Central memory CD4-positive, alpha-beta T cell (primary cell): ENCODE measurements at regions not wholly inside any gene's neighbourhood (a gene's known extent, or its start where the extent isn't known, plus 50 kb on each side); places are given as distances from the start of the nearest gene placed in this dataset.
"Not testable (repeated sequence)": the region's sequence is repeated elsewhere in the genome, so short reads cannot be mapped to it uniquely, and the experiment has no call there.

Experiments
- DNase-seq: peaks from one replicate; pipeline ENCODE4 v3.0.0; 2022

GRCh38 chr5:8828596-8829322 is 717.1 kb downstream of the SEMA5A start:
- DNase-seq, result no peak

GRCh38 chr5:8829323-8830029 is 716.4 kb downstream of the SEMA5A start:
- DNase-seq, result no peak

GRCh38 chr5:8831251-8831650 is 714.6 kb downstream of the SEMA5A start:
- DNase-seq, result no peak

- DNase-seq, result no peak
Measured at GRCh38 chr5:8831854-8832253, 714.0 kb downstream of the SEMA5A start.

- no peak for DNase-seq
Measured at GRCh38 chr5:8839361-8840055, 706.4 kb downstream of the SEMA5A start.

GRCh38 chr5:8840237-8840636 is 705.6 kb downstream of the SEMA5A start:
- no peak for DNase-seq

- not testable (repeated sequence) for DNase-seq
Measured at GRCh38 chr5:8840746-8841145, 705.1 kb downstream of the SEMA5A start.

GRCh38 chr5:8842971-8843551 is 702.8 kb downstream of the SEMA5A start:
- DNase-seq, result no peak

GRCh38 chr5:8843771-8844170 is 702.1 kb downstream of the SEMA5A start:
- no peak for DNase-seq

- DNase-seq, result no peak
Measured at GRCh38 chr5:8844206-8844605, 701.7 kb downstream of the SEMA5A start.

- DNase-seq, result no peak
Measured at GRCh38 chr5:8844847-8845246, 701.0 kb downstream of the SEMA5A start.

- no peak for DNase-seq
Measured at GRCh38 chr5:8845296-8845695, 700.6 kb downstream of the SEMA5A start.

- no peak for DNase-seq
Measured at GRCh38 chr5:8848366-8848765, 697.5 kb downstream of the SEMA5A start.

- DNase-seq, result no peak
Measured at GRCh38 chr5:8848997-8849594, 696.8 kb downstream of the SEMA5A start.

GRCh38 chr5:8851101-8851500 is 694.8 kb downstream of the SEMA5A start:
- no peak for DNase-seq

GRCh38 chr5:8857051-8857450 is 688.8 kb downstream of the SEMA5A start:
- no peak for DNase-seq

- DNase-seq, result no peak
Measured at GRCh38 chr5:8861764-8862163, 684.1 kb downstream of the SEMA5A start.

GRCh38 chr5:8864053-8864452 is 681.8 kb downstream of the SEMA5A start:
- no peak for DNase-seq

- no peak for DNase-seq
Measured at GRCh38 chr5:8865266-8865665, 680.6 kb downstream of the SEMA5A start.

- DNase-seq, result no peak
Measured at GRCh38 chr5:8865686-8866374, 680.0 kb downstream of the SEMA5A start.

GRCh38 chr5:8868283-8868682 is 677.6 kb downstream of the SEMA5A start:
- no peak for DNase-seq

GRCh38 chr5:8869932-8870331 is 675.9 kb downstream of the SEMA5A start:
- no peak for DNase-seq
